HG03135 (cell line): ENCODE measurements at regions not wholly inside any gene's neighbourhood (a gene's known extent, or its start where the extent isn't known, plus 50 kb on each side); places are given as distances from the start of the nearest gene placed in this dataset.
A peak's percentile ranks its signal among the peaks of the same experiment; 100 is the strongest.
"Not testable (repeated sequence)": the region's sequence is repeated elsewhere in the genome, so short reads cannot be mapped to it uniquely, and the experiment has no call there.

ENCODE experiments used
- ATAC-seq: cut with Tn5 transposase; IDR thresholded peaks from one replicate; pipeline ENCODE4 v1.9.1; 2021; ENCODE audit warnings: mild to moderate bottlenecking, moderate library complexity; ENCODE audit not compliant: unreplicated experiment

DNA sequence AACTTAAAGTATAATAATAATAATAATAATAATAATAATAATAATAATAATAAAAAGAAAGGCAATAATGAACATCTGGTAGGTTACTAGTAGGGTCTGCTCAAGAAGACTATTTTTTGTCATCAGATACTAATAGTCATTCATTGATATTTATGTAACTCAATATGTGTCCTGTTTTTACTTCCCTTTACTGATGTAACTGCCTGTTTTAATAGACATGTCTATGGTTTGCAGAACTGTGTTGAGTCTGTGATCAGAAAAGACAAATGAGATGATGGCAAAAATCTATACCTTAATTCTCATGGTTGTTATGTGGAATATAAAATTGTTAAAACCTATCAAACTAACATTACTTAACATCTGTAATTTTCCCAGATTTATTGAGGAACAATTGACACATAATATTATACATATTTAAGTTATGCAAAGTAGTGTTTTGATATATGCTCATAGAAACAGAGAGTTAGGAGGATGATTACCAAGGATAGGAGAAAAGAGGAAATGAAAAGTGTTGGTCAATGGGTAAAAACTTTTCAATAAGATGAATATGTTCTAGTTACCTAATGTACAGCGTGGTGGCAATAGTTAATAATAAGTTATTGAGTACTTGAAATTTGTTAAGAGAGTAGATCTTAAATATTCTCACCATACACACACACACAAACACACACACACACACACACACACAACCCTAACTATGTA lies 699.4 kb downstream of the ZPLD1 start:
- ATAC-seq = peak; percentile 93

DNA sequence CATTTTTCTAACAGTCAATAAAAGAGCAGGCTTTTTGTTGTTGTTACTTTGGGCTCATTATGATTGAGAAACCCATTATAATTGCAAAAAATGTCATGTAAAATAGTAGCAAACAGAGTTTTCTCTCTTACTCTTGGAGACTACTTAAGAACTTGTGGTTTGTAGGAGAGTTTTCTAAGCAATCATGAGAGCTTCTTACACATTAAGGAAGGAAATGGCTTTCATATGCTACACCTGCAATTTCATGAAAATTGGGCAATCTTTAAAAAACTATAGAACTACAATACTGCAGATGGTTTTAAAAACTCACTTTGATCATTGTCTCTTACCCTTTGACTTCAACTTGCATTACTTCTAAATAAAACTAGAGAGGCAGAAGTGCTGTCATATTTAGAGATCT lies 701.8 kb downstream of the ZPLD1 start:
- no peak for ATAC-seq

DNA sequence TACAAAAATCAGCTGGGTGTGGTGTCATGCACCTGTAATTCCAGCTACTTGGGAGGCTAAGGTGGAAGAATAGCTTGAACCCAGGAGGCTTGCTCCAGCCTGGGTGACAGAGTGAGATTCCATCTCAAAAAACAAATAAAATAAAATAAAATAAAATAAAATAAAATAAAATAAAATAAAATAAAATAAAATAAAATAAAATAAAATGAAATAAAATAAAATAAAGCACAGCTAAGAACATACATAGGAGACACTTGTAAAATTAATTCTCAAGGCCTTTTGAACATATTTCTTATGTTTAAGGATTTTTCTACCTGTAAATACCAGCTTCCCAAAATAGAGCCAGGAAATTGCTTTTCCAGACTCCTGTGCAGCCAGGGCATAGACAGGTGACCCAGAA lies 703.0 kb downstream of the ZPLD1 start:
- ATAC-seq = no peak

DNA sequence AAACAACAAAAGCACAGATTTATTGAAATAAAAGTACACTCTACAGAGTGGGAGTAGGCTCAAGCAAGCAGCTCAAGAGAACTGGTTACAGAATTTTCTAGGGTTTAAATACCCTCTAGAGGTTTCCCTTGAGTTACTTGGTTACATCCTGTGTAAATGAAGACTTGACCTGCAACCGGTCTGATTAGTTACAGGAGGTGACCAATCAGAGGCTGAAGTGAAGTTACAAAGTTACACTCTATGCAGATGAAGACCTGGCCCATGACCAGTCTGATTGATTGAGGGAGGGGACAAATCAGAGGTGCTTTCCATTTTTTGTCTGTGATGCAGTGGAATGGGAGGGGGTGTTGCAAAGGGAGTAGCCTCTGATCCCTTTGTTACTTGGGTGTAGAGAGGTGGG lies 723.4 kb downstream of the ZPLD1 start:
- no peak for ATAC-seq

DNA sequence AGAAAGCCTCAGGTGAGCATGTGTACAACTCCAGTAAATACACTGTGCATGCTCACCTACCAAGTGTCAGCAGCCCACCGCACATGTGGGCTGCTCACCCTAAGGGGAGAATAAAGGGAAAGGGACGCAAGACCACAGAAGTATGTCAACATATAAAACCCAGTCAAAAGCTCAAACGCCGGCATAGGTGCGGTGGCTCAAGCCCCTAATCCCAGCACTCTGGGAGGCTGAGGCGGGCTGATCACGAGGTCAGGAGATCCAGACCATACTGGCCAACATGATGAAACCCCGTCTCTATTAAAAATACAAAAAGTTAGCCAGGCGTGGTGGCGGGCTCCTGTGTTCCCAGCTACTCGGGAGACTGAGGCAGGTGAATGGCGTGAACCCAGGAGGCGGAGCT lies 732.1 kb downstream of the ZPLD1 start:
- ATAC-seq = no peak

DNA sequence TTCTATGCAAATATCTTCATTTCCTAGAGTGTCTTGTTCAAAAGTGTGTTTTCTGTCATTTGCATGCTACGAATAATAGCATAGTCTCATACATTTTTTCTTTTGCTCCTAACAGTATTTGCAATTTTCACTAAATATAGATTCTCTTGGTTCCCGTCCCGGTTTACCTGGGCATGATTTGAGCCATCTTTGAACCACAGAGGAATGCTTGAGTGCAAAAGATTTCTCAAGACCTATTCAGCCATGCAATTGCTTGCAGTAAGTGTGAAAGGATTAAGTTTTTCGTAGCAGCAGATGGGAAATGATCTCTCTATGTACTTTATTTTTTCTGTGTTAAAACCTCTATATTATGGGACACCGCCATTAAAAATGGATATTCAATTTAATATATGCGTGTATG lies 733.0 kb downstream of the ZPLD1 start:
- ATAC-seq = no peak

DNA sequence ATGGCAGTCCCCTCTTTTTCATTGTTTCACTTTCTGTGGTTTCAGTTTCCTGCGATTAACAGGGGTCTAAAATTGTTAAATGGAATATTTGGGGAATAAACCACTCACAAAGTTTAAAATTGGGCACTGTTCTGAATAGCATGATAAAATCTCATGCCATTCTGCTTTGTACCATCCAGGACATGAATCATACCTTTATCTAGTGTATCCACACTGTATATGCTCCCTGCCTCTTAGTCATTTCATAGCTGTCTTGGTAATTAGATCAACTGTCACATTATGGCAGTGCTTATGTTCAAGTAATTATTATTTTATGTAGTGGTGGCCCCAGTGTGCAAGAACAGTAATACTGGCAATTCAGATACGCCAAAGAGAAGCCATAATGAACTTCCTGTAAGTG lies 734.5 kb downstream of the ZPLD1 start:
- ATAC-seq = no peak

DNA sequence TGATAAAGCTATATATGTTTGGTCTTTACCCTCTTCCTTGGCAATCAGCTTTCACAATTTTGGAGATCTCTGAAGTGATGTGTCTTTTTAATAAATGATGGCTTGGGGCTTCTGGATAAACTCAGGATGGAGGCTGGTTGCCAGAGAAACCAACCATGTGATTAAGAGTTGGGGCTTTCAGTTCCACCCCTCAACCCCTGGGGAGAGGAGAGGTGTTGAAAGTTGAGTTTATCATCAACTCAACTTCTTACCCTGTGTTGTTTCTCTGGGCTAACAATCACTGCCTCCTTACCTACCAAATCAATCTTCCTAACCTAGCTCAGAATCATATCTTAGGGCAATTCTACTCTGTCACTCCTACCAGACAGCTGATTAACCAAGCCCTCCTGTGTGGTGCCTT lies 735.8 kb downstream of the ZPLD1 start:
- peak; percentile 67 for ATAC-seq

DNA sequence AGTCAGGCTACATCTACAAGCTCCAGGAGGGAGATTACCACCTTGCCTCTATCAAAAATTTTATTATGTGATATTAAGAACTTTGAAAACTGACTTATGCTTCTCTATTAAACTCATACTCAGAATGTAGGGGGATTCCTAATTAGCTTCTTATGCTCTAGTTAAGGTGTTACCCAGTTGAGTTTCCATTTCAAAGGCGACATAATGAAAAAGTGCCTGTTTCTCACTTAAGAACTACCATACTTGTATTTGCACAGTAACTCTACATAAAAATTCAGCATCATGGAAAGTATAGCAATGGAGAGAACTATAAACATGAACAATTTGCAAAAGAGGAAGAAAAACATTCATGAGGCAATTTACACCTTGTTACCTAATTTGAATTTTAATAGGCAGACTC lies 739.1 kb downstream of the ZPLD1 start:
- ATAC-seq = no peak

DNA sequence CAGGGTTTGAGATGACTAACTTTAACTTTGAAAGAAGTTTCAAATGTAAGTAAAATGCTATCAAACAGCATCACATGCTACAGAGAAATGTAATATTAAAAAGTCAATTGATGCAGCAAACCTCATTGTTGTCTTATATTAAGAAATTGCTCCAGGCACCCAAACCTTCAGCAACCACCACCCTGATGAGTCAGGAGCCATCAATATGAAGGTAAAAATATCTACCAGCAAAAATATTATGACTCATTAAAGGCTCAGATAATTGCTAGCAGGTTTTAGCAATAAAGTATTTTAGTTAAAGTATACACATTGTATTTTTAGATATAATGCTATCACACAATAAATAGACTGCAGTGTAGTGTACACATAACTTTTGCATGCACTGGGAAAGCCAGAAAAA lies 746.3 kb downstream of the ZPLD1 start:
- ATAC-seq = no peak

DNA sequence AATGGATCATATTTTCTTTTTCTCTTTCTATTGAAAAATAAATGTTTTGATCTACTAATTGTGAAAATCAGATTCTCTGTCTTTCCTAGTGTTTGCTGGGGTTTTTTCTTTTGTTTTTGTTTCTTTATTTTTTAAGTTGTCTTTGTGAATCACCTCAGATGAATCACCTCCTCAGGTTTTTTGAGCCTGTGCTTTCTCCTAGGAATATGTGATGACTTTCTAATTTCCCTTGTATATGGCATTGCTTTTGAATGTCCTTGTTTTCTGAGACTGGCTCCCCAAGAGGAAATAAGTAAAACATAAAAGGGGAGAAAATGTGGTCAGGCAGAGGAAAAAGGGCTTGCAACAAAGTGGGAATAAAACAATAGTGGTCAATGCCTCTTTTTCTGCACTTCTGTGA lies 750.0 kb downstream of the ZPLD1 start:
- ATAC-seq = no peak

DNA sequence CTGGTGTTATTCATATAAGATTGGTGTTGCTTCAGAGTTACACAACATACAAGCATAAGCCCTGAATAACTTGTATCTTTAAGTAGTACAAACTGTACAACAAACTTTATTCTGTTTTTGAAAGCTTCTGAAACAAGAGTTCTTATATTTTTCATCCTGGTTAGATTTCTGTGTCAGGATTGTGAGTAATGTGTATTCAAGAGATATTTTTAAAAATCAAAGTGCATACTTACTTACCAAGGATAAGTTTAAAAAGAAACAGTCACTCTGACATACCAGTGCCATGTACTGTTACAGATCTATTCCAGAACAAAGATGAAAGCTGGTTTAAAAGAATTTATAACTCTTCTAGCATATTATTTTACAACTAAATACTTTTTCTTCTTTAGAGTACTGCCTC lies 755.1 kb downstream of the ZPLD1 start:
- ATAC-seq = no peak

DNA sequence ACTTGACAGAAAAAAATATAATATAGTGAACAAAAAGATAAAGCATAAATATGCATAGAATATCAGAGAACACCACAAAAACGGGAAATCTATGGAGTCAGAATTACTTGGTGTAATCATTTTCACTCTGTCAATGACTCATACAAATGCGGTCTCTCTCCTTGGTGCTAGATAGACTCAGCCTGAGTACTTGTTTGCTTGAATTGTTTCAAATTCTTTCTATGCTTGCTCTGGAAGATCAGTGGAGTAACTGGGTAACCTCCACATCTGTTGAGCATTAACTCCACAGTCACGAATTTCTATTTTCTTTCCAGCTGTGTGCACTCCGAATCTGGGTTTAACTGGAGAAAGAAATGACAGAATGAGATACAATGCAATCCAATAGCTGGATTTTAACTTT lies 760.4 kb downstream of the ZPLD1 start:
- no peak for ATAC-seq

DNA sequence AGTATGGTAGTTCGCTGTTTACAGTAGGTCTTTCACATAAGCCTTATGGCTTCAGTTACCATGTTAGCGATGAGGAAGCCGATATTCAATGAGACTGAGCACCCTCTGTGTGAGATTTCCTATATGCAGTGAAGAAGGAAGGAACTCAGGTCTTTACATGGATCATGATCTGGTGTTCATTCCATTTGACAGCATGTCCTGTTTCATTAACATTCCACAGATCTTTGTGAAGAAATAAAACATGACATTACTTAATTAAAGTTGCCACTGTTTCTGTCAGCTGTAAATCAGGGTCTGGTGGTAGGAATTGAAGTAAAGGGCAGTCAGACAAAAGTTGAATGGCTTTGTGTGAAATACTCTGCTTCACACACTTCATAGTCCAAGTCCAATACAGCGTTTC lies 768.6 kb downstream of the ZPLD1 start:
- no peak for ATAC-seq

DNA sequence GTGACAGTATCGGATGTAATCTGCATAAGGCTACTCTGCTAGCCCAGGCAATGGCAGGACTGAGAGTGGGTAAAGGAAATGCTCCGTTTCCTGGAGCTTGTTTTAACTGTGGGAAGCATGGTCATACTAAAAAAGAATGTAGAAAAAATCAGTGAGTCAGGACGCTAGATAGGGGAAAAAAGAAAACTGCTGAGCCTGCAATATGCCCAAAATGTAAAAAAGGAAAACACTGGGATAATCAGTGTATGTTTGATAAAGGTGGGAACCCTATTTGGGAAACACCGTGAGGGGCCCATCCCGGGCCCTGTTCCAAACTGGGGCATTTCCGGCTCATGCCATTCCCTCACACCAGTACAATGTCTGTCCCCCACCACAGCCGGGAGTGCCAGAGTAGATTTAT lies 775.8 kb downstream of the ZPLD1 start:
- no peak for ATAC-seq

DNA sequence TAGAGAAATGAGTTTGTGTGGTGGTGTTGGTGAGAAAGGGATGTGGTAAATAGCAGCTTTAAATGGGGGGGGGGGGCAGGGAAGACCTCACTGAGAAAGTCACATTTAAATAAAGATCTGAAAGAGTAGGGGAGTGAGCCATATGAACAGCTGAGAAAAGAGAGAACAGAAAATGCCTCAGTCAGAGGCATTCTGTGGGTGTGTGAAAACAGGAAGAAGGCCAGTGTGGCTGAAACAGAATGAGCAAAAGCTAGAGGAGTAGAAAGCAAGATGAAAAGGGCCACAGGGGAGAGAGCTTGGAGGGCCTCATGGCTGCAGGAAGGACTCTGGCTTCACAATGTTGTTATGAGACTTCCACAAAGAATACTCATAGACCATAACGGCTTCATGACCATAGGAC lies 783.3 kb downstream of the ZPLD1 start:
- peak; percentile 100 for ATAC-seq

DNA sequence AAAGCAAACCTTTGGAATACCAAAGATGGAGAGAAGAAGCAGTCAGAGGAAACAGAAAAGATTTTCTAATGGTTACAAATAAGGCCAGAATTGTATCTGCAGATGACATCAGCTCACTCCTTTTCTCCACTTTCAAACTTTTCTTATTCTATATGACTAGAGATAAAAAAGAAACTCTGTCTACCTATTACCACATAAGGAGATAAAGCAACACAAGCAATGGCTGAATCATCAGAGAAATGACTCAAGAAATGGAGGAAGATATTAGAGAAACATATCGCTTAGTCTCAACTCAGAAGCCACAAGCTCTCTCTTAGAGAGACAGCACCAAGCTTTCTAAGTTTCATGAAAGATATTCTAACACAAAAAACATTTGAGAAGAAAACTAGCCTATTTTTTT lies 784.0 kb downstream of the ZPLD1 start:
- peak; percentile 12 for ATAC-seq

DNA sequence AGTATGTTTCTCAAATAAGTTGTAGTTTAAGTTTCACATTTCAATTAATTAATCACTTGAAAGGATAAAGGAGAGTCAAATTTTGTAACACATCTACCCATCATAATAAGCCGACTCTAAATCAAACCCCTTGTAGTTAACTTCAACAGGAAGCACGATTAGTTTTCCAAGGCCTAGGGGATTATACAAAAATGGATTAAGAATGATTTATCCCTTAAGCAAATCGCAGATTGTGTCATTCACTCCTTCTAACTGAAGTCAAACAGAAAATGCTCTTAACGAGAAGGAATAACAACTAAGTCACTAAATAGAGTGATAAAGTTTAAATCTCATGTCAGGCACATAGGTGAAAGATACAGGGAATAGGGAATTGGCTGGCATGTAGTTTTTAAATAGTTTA lies 792.8 kb downstream of the ZPLD1 start:
- no peak for ATAC-seq

DNA sequence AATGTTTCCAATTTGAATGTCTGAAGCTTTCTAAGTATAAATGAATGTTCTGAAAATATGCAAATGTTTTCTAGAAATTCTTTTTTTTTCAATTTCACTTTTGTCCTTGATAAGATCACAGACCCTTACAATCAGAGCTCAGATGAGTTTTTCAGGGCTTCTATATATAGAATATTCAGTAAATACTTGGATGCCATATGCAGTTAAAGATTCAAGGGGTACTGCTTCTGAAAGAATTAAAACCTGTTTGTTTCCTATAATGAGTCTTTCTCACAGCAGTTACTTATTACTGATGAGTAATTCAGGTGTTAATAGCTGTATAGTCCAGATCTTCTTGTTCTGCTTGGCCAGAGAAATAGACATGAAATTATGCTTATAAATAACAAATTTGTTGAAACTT lies 812.6 kb downstream of the ZPLD1 start:
- no peak for ATAC-seq

DNA sequence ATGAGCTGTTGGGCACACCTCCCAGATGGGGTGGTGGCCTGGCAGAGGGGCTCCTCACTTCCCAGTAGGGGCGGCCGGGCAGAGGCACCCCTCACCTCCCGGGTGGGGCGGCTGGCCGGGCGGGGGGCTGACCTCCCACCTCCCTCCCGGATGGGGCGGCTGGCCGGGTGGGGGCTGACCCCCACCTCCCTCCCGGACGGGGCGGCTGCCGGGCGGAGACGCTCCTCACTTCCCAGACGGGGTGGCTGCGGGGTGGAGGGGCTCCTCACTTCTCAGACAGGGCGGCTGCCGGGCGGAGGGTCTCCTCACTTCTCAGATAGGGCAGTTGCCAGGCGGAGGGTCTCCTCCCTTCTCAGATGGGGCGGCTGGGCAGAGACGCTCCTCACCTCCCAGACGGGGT lies 820.0 kb downstream of the ZPLD1 start:
- ATAC-seq = not testable (repeated sequence)

DNA sequence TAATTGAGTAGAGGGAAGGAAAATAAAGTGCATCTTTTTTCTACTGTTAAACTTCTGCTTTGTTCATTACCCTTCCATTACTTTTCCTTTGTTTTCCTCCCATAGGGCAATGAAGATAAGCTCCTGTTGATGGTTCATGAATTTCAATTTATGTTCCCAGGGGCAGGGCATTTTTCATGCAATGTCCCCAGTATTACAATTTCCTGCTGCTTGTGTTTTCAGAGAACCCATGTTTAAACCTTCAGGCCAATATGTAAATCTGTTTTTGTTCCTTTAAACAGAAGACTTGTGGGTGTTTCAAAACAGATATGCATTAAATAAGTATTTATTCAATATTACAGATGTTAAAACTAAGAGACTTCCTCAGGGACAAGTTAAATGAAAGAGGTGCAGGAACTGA lies 834.5 kb downstream of the ZPLD1 start:
- ATAC-seq = no peak

DNA sequence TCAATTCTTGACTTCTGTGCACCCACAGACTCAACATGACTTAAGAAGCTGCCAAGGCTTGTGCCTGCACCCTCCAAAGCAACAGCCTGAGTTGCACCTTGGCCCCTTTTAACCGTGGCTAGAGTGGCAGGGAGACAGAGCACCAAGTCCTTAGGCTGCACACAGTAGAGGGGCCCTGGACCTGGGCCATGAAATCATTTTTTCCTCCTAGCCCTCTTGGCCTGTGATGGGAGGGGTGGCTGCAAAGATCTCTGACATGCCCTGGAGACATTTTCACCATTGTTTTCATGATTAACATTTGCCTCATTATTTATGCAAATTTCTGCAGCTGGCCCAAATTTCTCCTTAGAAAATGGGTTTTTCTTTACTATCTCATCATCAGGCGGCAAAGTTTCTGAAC lies 836.8 kb downstream of the ZPLD1 start:
- ATAC-seq = no peak

DNA sequence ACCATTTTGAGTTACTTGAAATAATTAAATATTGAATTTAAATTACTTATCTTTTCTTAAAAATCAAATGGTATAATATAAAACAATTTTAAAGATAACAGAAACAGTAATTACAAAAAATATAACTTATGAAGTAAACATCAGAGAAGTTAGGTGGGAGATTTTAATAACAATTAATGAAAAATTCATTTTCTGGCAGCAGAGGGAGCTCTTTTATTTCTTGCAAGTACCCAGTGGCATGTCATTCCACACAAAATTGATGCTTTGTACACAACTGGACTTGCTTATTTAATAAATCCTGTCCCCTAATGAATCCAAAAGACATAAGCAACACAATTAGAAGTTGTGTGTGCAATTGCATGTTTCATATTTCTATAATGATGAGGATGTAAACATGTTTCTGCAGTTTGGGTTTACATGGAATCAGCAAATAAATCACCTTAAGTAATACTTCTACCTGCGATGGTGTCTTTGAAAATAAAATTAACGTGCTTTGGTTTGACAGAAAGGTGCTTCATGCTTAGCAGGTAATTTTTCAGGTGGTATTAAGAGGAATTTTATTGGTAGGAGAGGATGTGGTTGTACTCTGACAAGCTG lies 861.3 kb downstream of the ZPLD1 start:
- ATAC-seq = no peak
